MM.1S (cell line): ENCODE measurements at regions not wholly inside any gene's neighbourhood (a gene's known extent, or its start where the extent isn't known, plus 50 kb on each side); places are given as distances from the start of the nearest gene placed in this dataset.

Experiments used
- DNase-seq: peaks from one replicate; pipeline ENCODE4 v3.0.0-alpha.2; 2015
- H2AFZ ChIP-seq: fragments of 300-600 bp; sonication (generic); 2 replicates; pipeline ENCODE4 v1.6.0; 2016; ENCODE audit warnings: antibody characterized with exemption, low read length
- H3F3A ChIP-seq: fragments of 300-600 bp; sonication (generic); 2 replicates; pipeline ENCODE4 v1.6.1; 2016; ENCODE audit warnings: mild to moderate bottlenecking, antibody characterized with exemption, low read length, moderate library complexity, mixed read lengths; ENCODE audit not compliant: insufficient read depth
- H3K27ac ChIP-seq: fragments of 300-600 bp; sonication (generic); 2 replicates; pipeline ENCODE4 v1.5.1; 2016; ENCODE audit warnings: mild to moderate bottlenecking, low read length
- H3K27me3 ChIP-seq: fragments of 300-600 bp; sonication (generic); replicated peaks from 2 replicates; pipeline ENCODE4 v1.6.0; 2016; ENCODE audit warnings: low read length; ENCODE audit not compliant: insufficient read depth
- H3K36me3 ChIP-seq: fragments of 300-600 bp; sonication (generic); replicated peaks from 2 replicates; pipeline ENCODE4 v1.6.1; 2016; ENCODE audit warnings: mild to moderate bottlenecking, low read length, mixed read lengths; ENCODE audit not compliant: insufficient read depth
- H3K4me1 ChIP-seq: fragments of 300-600 bp; sonication (generic); 2 replicates; pipeline ENCODE4 v1.6.1; 2016; ENCODE audit warnings: low read length, mixed read lengths
- H3K4me2 ChIP-seq: fragments of 300-600 bp; sonication (generic); 2 replicates; pipeline ENCODE4 v1.6.0; 2016; ENCODE audit warnings: low read depth, low read length
- H3K4me3 ChIP-seq: fragments of 300-600 bp; sonication (generic); 2 replicates; pipeline ENCODE4 v1.5.1; 2016; ENCODE audit warnings: low read length, mixed read lengths
- H3K79me2 ChIP-seq: fragments of 300-600 bp; sonication (generic); 2 replicates; pipeline ENCODE4 v1.6.1; 2016; ENCODE audit warnings: mixed run types, low read length, mixed read lengths
- H3K9ac ChIP-seq: fragments of 300-600 bp; sonication (generic); 2 replicates; pipeline ENCODE4 v1.6.1; 2016; ENCODE audit warnings: low read length, mixed read lengths
- H3K9me2 ChIP-seq: fragments of 300-600 bp; sonication (generic); replicated peaks from 2 replicates; pipeline ENCODE4 v1.6.1; 2016; ENCODE audit warnings: mild to moderate bottlenecking, low read length, mixed read lengths; ENCODE audit not compliant: insufficient read depth
- H3K9me3 ChIP-seq: fragments of 300-600 bp; sonication (generic); replicated peaks from 2 replicates; pipeline ENCODE4 v1.6.1; 2016; ENCODE audit warnings: mild to moderate bottlenecking, low read length, mixed read lengths; ENCODE audit not compliant: insufficient read depth
- H4K20me1 ChIP-seq: fragments of 300-600 bp; sonication (generic); 2 replicates; pipeline ENCODE4 v1.6.1; 2016; ENCODE audit warnings: mild to moderate bottlenecking, low read length, moderate library complexity, mixed read lengths; ENCODE audit not compliant: insufficient read depth
- EZH2 ChIP-seq: fragments of 300-600 bp; sonication (generic); optimal IDR thresholded peaks from 2 replicates; pipeline ENCODE3; 2017; ENCODE audit warnings: low read depth, mild to moderate bottlenecking, antibody characterized with exemption, low read length, mixed read lengths
- EZH2phosphoT487 ChIP-seq: fragments of 300-600 bp; sonication (generic); IDR thresholded peaks from 2 replicates; pipeline ENCODE4 v1.6.1; 2018; ENCODE audit warnings: antibody characterized with exemption, low read length
- TF ChIP-seq, protein P1 (sequence below): fragments of 300-600 bp; sonication (generic); IDR thresholded peaks from 2 replicates; pipeline ENCODE4 v1.5.1; 2016; ENCODE audit warnings: antibody characterized with exemption, low read length, mixed read lengths

- Histone ChIP-seq H3K27me3 (no peaks in the 10 kb centered on the region), H3K4me3 (no peak overlapping the region), H3K36me3 (no peaks in the 10 kb centered on the region), H2AFZ (no peak overlapping the region), H3K4me2 (no peak overlapping the region), H3F3A (no peaks in the 10 kb centered on the region), H3K9me2 (no peaks in the 10 kb centered on the region), H3K79me2 (no peaks in the 10 kb centered on the region), H3K27ac (no peak overlapping the region), H3K4me1 (no peaks in the 10 kb centered on the region), H3K9ac (no peak overlapping the region), H3K9me3 (no peaks in the 10 kb centered on the region), H4K20me1 (no peaks in the 10 kb centered on the region)
- DNase-seq = no peak
- TF ChIP-seq, protein P1, sequence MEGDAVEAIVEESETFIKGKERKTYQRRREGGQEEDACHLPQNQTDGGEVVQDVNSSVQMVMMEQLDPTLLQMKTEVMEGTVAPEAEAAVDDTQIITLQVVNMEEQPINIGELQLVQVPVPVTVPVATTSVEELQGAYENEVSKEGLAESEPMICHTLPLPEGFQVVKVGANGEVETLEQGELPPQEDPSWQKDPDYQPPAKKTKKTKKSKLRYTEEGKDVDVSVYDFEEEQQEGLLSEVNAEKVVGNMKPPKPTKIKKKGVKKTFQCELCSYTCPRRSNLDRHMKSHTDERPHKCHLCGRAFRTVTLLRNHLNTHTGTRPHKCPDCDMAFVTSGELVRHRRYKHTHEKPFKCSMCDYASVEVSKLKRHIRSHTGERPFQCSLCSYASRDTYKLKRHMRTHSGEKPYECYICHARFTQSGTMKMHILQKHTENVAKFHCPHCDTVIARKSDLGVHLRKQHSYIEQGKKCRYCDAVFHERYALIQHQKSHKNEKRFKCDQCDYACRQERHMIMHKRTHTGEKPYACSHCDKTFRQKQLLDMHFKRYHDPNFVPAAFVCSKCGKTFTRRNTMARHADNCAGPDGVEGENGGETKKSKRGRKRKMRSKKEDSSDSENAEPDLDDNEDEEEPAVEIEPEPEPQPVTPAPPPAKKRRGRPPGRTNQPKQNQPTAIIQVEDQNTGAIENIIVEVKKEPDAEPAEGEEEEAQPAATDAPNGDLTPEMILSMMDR = no peak
- no peak for TF ChIP-seq EZH2
- TF ChIP-seq EZH2phosphoT487 = no peak
Observed at GRCh38 chr12:67909681-67910080, 79.6 kb upstream of the IFNG-AS1 start.

GRCh38 chr12:67910360-67911274, 78.6 kb upstream of the IFNG-AS1 start:
- H4K20me1 ChIP-seq = no peaks in the 10 kb centered on the region
- H3K9ac ChIP-seq = no peak overlapping the region
- no peak overlapping the region for H3K4me3 ChIP-seq
- DNase-seq = no peak
- TF ChIP-seq EZH2 (no peak), EZH2phosphoT487 (no peak)
- TF ChIP-seq, protein P1 = no peak
- no peak overlapping the region for H2AFZ ChIP-seq
- H3K27me3 ChIP-seq = no peaks in the 10 kb centered on the region
- H3K9me2 ChIP-seq = no peaks in the 10 kb centered on the region
- no peaks in the 10 kb centered on the region for H3K79me2 ChIP-seq
- H3F3A ChIP-seq = no peaks in the 10 kb centered on the region
- no peaks in the 10 kb centered on the region for H3K36me3 ChIP-seq
- no peak overlapping the region for H3K27ac ChIP-seq
- H3K4me2 ChIP-seq = no peak overlapping the region
- H3K9me3 ChIP-seq = no peaks in the 10 kb centered on the region
- H3K4me1 ChIP-seq = no peaks in the 10 kb centered on the region

- no peak overlapping the region for H3K4me2 ChIP-seq
- no peaks in the 10 kb centered on the region for H3K27me3 ChIP-seq
- no peaks in the 10 kb centered on the region for H3K36me3 ChIP-seq
- no peaks in the 10 kb centered on the region for H3K9me2 ChIP-seq
- no peaks in the 10 kb centered on the region for H3K4me1 ChIP-seq
- no peaks in the 10 kb centered on the region for H4K20me1 ChIP-seq
- no peaks in the 10 kb centered on the region for H3K79me2 ChIP-seq
- no peak overlapping the region for H3K9ac ChIP-seq
- H3F3A ChIP-seq = no peaks in the 10 kb centered on the region
- no peak overlapping the region for H3K4me3 ChIP-seq
- TF ChIP-seq, protein P1 = no peak
- no peak for TF ChIP-seq EZH2
- TF ChIP-seq EZH2phosphoT487 = no peak
- DNase-seq = no peak
- no peak overlapping the region for H3K27ac ChIP-seq
- no peaks in the 10 kb centered on the region for H3K9me3 ChIP-seq
- H2AFZ ChIP-seq = no peak overlapping the region
Observed at GRCh38 chr12:67911275-67911600, 78.0 kb upstream of the IFNG-AS1 start.
